Osteocyte (in vitro differentiated cells): ENCODE measurements at regions not wholly inside any gene's neighbourhood (a gene's known extent, or its start where the extent isn't known, plus 50 kb on each side); places are given as distances from the start of the nearest gene placed in this dataset.

Experiments used
- DNase-seq: peaks from one replicate; pipeline ENCODE4 v3.0.0; 2021; ENCODE audit warnings: mixed read lengths; ENCODE audit not compliant: unreplicated experiment; ENCODE audit errors: extremely low spot score
- H3K27ac Mint-ChIP-seq: one replicate; pipeline ENCODE4 v1.8.0; 2021; ENCODE audit warnings: mild to moderate bottlenecking, mixed read lengths; ENCODE audit not compliant: unreplicated experiment
- H3K27me3 Mint-ChIP-seq: one replicate; pipeline ENCODE4 v1.8.0; 2021; ENCODE audit warnings: mixed read lengths; ENCODE audit not compliant: unreplicated experiment
- H3K36me3 Mint-ChIP-seq: one replicate; pipeline ENCODE4 v1.8.0; 2021; ENCODE audit warnings: mixed read lengths; ENCODE audit not compliant: unreplicated experiment
- H3K4me1 Mint-ChIP-seq: one replicate; pipeline ENCODE4 v1.8.0; 2021; ENCODE audit warnings: mixed read lengths; ENCODE audit not compliant: unreplicated experiment
- H3K4me3 Mint-ChIP-seq: one replicate; pipeline ENCODE4 v1.8.0; 2021; ENCODE audit warnings: mild to moderate bottlenecking, moderate library complexity, mixed read lengths; ENCODE audit not compliant: unreplicated experiment
- H3K9me3 Mint-ChIP-seq: one replicate; pipeline ENCODE4 v1.8.0; 2021; ENCODE audit warnings: mixed read lengths; ENCODE audit not compliant: unreplicated experiment
- TF ChIP-seq, protein P1 (sequence below): fragments of 200-600 bp; sonication (generic); IDR thresholded peaks from 2 replicates; pipeline ENCODE4 v1.5.0; 2021; ENCODE audit warnings: antibody characterized with exemption, mild to moderate bottlenecking, moderate library complexity

DNA sequence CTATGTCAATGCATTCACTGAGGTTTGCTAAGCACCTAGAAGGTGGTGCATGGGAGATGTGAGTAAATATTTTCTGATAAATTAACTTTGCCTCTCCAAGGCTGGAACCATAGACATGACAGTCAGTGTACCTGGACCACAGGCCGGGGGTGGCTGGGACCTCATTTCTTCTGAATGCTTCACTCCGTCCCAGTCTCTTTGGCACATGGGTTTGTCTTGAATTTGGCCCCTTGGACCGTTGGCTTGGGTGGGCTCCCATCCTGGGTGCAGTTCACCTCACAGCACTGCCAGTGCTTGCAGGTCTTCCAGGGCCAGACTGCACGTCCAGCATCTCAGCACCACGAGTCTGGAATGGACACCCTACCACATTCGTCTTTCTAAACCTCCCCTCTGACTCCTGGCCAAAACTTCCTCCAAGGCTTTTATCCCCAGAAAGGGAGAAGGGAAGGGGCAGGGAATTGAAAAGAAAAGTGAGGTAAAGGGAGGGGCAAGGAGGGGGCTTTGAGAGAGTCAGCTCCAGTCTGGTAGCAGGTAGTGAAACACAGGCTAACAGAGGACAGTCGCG is 267.8 kb downstream of the MED10 start:
- peak; percentile 71 for DNase-seq
- H3K4me1 Mint-ChIP-seq = no peaks in the 10 kb centered on the region
- H3K27ac Mint-ChIP-seq = no peak overlapping the region
- no peaks in the 10 kb centered on the region for H3K27me3 Mint-ChIP-seq
- TF ChIP-seq, protein P1, sequence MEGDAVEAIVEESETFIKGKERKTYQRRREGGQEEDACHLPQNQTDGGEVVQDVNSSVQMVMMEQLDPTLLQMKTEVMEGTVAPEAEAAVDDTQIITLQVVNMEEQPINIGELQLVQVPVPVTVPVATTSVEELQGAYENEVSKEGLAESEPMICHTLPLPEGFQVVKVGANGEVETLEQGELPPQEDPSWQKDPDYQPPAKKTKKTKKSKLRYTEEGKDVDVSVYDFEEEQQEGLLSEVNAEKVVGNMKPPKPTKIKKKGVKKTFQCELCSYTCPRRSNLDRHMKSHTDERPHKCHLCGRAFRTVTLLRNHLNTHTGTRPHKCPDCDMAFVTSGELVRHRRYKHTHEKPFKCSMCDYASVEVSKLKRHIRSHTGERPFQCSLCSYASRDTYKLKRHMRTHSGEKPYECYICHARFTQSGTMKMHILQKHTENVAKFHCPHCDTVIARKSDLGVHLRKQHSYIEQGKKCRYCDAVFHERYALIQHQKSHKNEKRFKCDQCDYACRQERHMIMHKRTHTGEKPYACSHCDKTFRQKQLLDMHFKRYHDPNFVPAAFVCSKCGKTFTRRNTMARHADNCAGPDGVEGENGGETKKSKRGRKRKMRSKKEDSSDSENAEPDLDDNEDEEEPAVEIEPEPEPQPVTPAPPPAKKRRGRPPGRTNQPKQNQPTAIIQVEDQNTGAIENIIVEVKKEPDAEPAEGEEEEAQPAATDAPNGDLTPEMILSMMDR = no peak
- H3K36me3 Mint-ChIP-seq = no peaks in the 10 kb centered on the region
- H3K4me3 Mint-ChIP-seq = no peak overlapping the region
- H3K9me3 Mint-ChIP-seq = peaks cover 19% of the 10 kb centered on the region

DNA sequence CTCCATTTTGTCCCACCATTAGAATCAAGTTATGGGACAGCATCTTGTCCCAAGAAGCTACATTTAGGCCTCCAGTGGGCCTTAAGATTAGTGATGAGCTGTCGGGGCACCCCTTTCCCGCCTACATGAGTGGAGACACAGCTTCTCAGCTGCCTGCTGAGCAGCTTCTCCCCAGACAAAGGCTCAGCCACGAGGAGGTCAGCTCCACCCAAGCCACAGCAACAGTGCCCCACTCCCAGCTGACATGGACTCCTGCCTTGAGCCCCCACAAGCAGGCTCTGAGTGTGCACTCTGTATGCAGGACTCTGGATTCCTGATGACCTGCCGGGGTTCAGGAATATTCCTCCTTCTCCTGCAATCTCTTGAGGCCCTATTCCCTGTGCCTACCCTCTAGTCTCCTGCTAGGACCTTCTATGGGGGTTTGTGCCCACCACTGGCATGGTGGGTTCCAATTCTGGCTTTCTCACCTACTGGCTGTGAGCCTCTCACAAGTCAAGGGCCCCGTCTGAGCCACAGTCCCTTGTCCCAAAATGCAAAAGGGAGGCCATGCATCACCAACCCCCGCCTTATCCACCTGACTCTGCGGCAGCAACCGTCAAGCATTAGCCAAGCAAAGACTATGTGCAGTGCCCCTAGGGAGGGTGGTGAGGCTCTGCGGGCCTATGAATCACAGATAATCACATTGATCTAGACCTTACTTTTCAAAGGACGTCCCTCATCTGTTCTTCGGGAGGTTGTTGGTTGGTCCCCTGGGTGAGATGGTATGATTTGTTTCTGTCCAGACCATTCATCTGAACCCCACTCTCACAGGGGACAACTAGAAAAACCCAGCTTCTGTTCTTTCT is 269.1 kb downstream of the MED10 start:
- Mint-ChIP-seq H3K4me3 (no peak overlapping the region), H3K27ac (no peak overlapping the region), H3K4me1 (no peaks in the 10 kb centered on the region), H3K27me3 (no peaks in the 10 kb centered on the region), H3K9me3 (peaks cover 10% of the 10 kb centered on the region), H3K36me3 (no peaks in the 10 kb centered on the region)
- TF ChIP-seq, protein P1 = no peak
- peak; percentile 69 for DNase-seq

DNA sequence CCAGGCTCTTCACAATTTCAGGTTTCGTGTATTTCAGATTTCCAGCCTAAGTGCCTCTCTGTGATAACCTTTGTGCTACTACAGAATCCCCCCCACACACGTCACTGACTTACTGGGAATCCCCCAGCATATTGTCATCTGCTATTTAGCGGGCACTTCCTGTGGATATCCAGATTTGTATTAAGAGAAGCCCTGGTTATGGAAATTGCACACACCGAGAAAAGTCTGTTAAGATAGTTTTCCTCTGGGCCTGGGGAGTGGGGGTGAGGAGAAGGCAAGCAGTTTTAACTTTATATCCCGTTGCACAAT is 269.9 kb downstream of the MED10 start:
- peaks cover 10% of the 10 kb centered on the region for H3K9me3 Mint-ChIP-seq
- no peaks in the 10 kb centered on the region for H3K27me3 Mint-ChIP-seq
- TF ChIP-seq, protein P1 = no peak
- no peak overlapping the region for H3K4me3 Mint-ChIP-seq
- H3K4me1 Mint-ChIP-seq = no peaks in the 10 kb centered on the region
- H3K36me3 Mint-ChIP-seq = no peaks in the 10 kb centered on the region
- no peak overlapping the region for H3K27ac Mint-ChIP-seq
- peak; percentile 32 for DNase-seq

DNA sequence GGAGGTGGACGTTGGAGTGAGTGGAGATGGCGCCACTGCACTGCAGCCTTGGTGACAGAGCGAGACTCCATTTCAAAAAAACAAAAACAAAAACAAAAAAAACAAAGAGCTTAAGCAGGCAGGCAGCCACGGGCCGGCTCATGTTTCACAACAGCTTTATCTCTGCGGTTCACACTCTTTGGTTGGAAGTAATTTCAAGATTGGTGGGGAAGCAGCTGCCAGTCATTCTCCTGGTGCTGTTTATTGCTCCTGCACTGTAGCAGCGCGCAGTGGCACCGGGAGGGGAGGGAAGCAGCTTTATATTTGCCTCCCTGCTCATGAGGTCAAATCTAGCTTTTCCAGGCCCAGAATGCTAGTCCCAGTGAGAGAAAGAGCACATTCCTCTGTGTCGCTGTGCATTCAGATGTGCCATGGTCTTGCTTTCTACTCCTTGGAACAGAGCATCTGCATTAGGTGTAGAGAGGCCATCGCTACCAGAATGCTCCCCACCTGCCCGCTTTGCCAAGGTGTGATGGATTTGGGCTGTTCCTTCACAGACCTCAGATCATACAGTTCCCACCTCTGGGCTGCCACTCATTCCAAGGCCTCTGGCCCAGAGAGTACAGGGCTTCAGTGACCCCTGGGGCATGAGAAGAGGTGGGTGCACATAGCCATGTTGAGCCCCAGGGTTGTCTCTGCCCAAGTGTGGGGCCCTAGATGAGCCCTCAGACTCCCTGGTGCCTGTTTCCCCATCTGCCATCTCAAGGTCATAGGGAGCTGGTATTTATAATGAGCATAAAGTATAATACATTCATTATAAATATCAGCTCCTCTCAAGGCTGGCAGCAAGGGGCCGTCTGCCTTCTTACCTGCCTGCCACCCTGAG is 270.4 kb downstream of the MED10 start:
- no peaks in the 10 kb centered on the region for H3K4me1 Mint-ChIP-seq
- TF ChIP-seq, protein P1 = no peak
- no peak overlapping the region for H3K4me3 Mint-ChIP-seq
- DNase-seq = peak; percentile 64
- peaks cover 10% of the 10 kb centered on the region for H3K9me3 Mint-ChIP-seq
- no peaks in the 10 kb centered on the region for H3K27me3 Mint-ChIP-seq
- no peaks in the 10 kb centered on the region for H3K36me3 Mint-ChIP-seq
- no peak overlapping the region for H3K27ac Mint-ChIP-seq

DNA sequence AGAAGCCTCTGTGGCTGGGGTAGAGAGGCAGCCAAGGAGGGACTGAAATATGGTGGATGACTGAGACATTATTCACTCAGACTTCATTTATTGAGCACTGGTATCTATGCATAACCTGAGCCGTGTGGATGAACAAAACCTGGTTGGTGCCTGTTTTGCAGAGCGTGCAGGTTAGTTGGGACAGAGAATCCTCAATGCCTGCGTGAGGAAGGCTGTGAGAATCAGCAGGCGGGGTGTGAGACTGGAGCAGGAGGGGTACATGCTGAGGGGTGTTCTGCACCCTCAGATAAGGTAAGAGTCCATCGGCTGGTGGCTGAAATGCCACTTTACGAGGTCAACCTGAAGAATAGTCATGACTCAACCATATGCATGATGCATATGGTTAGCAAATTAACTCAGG is 271.6 kb downstream of the MED10 start:
- TF ChIP-seq, protein P1 = no peak
- H3K9me3 Mint-ChIP-seq = peaks cover 11% of the 10 kb centered on the region
- no peak overlapping the region for H3K27ac Mint-ChIP-seq
- H3K4me3 Mint-ChIP-seq = no peak overlapping the region
- H3K36me3 Mint-ChIP-seq = no peaks in the 10 kb centered on the region
- peak; percentile 56 for DNase-seq
- H3K4me1 Mint-ChIP-seq = no peaks in the 10 kb centered on the region
- H3K27me3 Mint-ChIP-seq = no peaks in the 10 kb centered on the region
